Mammary epithelial cell (primary cell): ENCODE measurements at regions not wholly inside any gene's neighbourhood (a gene's known extent, or its start where the extent isn't known, plus 50 kb on each side); places are given as distances from the start of the nearest gene placed in this dataset.

Experiments used
- CTCF ChIP-seq, 2 donors: IDR thresholded peaks in 1 of 2; conservative IDR thresholded peaks in 1 of 2; 2 replicates each; pipeline ENCODE4 v1.5.1; 2011 to 2012; ENCODE audit warnings: inconsistent platforms in 2 of 2, low read length in 2 of 2, mild to moderate bottlenecking in 2 of 2, control low read depth in 1 of 2, low read depth in 1 of 2; ENCODE audit not compliant: insufficient read depth in 1 of 2; ENCODE audit errors: extremely low read depth in 1 of 2
- EZH2 ChIP-seq: IDR thresholded peaks from 2 replicates; pipeline ENCODE4 v1.6.1; 2012; ENCODE audit warnings: low read length, inconsistent platforms, borderline replicate concordance

- TF ChIP-seq CTCF (conservative IDR thresholded peaks at IDR 0.05 in 1 of 2, IDR thresholded peaks at IDR 0.05 in 1 of 2; ENCODE audit: extremely low read depth in 1 of 2, insufficient read depth in 1 of 2, low read depth in 1 of 2, low read length in 2 of 2) (no peak), EZH2 (no peak)
Measured at GRCh38 chr2:145654156-145654555, 1134.2 kb upstream of the ZEB2 start.
